Liver (tissue), 8 donors: ENCODE measurements at regions not wholly inside any gene's neighbourhood (a gene's known extent, or its start where the extent isn't known, plus 50 kb on each side); places are given as distances from the start of the nearest gene placed in this dataset.

ENCODE experiments used
- DNase-seq: peaks from one replicate; pipeline ENCODE4 v3.0.0-alpha.2; 2017; ENCODE audit warnings: low spot score
- H3K27ac ChIP-seq, 2 donors: one replicate each; pipeline ENCODE4 v1.7.0; 2013; ENCODE audit warnings: inconsistent platforms in 2 of 2, low read length in 2 of 2, control low read depth in 1 of 2, low read depth in 1 of 2, mild to moderate bottlenecking in 1 of 2
- H3K27me3 ChIP-seq, 4 donors: one replicate each; pipeline versions ENCODE4 v1.6.1 to v1.7.0; 2013; ENCODE audit warnings: low read length in 3 of 4, inconsistent platforms in 1 of 4, mild to moderate bottlenecking in 1 of 4, moderate library complexity in 1 of 4; ENCODE audit not compliant: control insufficient read depth in 4 of 4, insufficient read depth in 4 of 4
- H3K36me3 ChIP-seq, 4 donors: one replicate each; pipeline versions ENCODE4 v1.6.1 to v1.7.0; 2013; ENCODE audit warnings: low read length in 3 of 4, mild to moderate bottlenecking in 3 of 4, low read depth in 1 of 4, moderate library complexity in 1 of 4; ENCODE audit not compliant: control insufficient read depth in 4 of 4, insufficient read depth in 3 of 4
- H3K4me1 ChIP-seq, 4 donors: one replicate each; pipeline versions ENCODE4 v1.6.1 to v1.7.0; 2013; ENCODE audit warnings: low read length in 3 of 4, mild to moderate bottlenecking in 3 of 4, moderate library complexity in 1 of 4; ENCODE audit not compliant: control insufficient read depth in 4 of 4, insufficient read depth in 4 of 4
- H3K4me3 ChIP-seq, 3 donors: one replicate each; pipeline versions ENCODE4 v1.6.1 to v1.7.0; 2013; ENCODE audit warnings: low read length in 3 of 3, control low read depth in 1 of 3, low read depth in 1 of 3, mild to moderate bottlenecking in 1 of 3
- H3K9ac ChIP-seq, 2 donors: one replicate each; pipeline ENCODE4 v1.7.0; 2013; ENCODE audit warnings: low read length in 2 of 2, mild to moderate bottlenecking in 2 of 2, moderate library complexity in 2 of 2, control low read depth in 1 of 2, low read depth in 1 of 2
- H3K9me3 ChIP-seq, 4 donors: one replicate each; pipeline versions ENCODE4 v1.6.1 to v1.7.0; 2013; ENCODE audit warnings: low read length in 3 of 4; ENCODE audit not compliant: control insufficient read depth in 4 of 4
- ATF3 ChIP-seq: IDR thresholded peaks from 2 replicates; pipeline ENCODE4 v1.6.1; 2016; ENCODE audit warnings: antibody characterized with exemption
- CTCF ChIP-seq: fragments of 150-350 bp; IDR thresholded peaks from 2 replicates; pipeline ENCODE4 v1.5.1; 2017; ENCODE audit warnings: improper control_type of control experiment, low read depth, low read length; ENCODE audit not compliant: missing input control
- EGR1 ChIP-seq, 2 donors: IDR thresholded peaks; 2 replicates each; pipeline ENCODE4 v1.6.1; 2016 to 2018; ENCODE audit warnings: antibody characterized with exemption in 2 of 2, low read depth in 2 of 2
- FOXA1 ChIP-seq: IDR thresholded peaks from 2 replicates; pipeline ENCODE4 v1.6.1; 2016; ENCODE audit warnings: antibody characterized with exemption
- FOXA2 ChIP-seq: IDR thresholded peaks from 2 replicates; pipeline ENCODE4 v1.6.1; 2016; ENCODE audit warnings: antibody characterized with exemption
- GABPA ChIP-seq, 2 donors: IDR thresholded peaks in 1 of 2; conservative IDR thresholded peaks in 1 of 2; 2 replicates each; pipeline ENCODE4 v1.6.1; 2016; ENCODE audit warnings: antibody characterized with exemption in 2 of 2, mild to moderate bottlenecking in 1 of 2, moderate library complexity in 1 of 2
- HNF4A ChIP-seq, 2 donors: conservative IDR thresholded peaks; 2 replicates each; pipeline ENCODE4 v1.6.1; 2016; ENCODE audit warnings: antibody characterized with exemption in 2 of 2, mild to moderate bottlenecking in 2 of 2
- HNF4G ChIP-seq: IDR thresholded peaks from 2 replicates; pipeline ENCODE4 v1.6.1; 2016; ENCODE audit warnings: antibody characterized with exemption
- JUND ChIP-seq, 2 donors: IDR thresholded peaks; 2 replicates each; pipeline ENCODE4 v1.6.1; 2016; ENCODE audit warnings: antibody characterized with exemption in 2 of 2
- MAX ChIP-seq: IDR thresholded peaks from 2 replicates; pipeline ENCODE4 v1.6.1; 2016; ENCODE audit warnings: antibody characterized with exemption
- NR2F2 ChIP-seq: IDR thresholded peaks from 2 replicates; pipeline ENCODE4 v1.6.1; 2016; ENCODE audit warnings: antibody characterized with exemption
- RAD21 ChIP-seq, 2 donors: IDR thresholded peaks; 2 replicates each; pipeline ENCODE4 v1.6.1; 2016; ENCODE audit warnings: antibody characterized with exemption in 2 of 2, mild to moderate bottlenecking in 2 of 2
- REST ChIP-seq: IDR thresholded peaks from 2 replicates; pipeline ENCODE4 v1.6.1; 2016; ENCODE audit warnings: antibody characterized with exemption, mild to moderate bottlenecking
- RXRA ChIP-seq, 2 donors: IDR thresholded peaks; 2 replicates each; pipeline ENCODE4 v1.6.1; 2017 to 2018; ENCODE audit warnings: antibody characterized with exemption in 2 of 2, mild to moderate bottlenecking in 1 of 2
- TAF1 ChIP-seq: conservative IDR thresholded peaks from 2 replicates; pipeline ENCODE4 v1.6.1; 2016; ENCODE audit warnings: antibody characterized with exemption, mild to moderate bottlenecking
- YY1 ChIP-seq: IDR thresholded peaks from 2 replicates; pipeline ENCODE4 v1.6.1; 2016; ENCODE audit warnings: antibody characterized with exemption, mild to moderate bottlenecking
- WGBS: extraction: QIAGEN DNeasy Blood & Tissue Kit; methylation state at CpG from one replicate; pipeline ENCODE4 v1.1.7; 2013; 5-methylcytosine and 5-hydroxymethylcytosine counted together
- donor health status: healthy.
- donor health status: healthy.
- donor health status: healthy.
- donor health status: healthy.
- donor health status: healthy.

- no peaks in the 10 kb centered on the region for H3K4me1 ChIP-seq
- no peak overlapping the region for H3K9ac ChIP-seq
- H3K4me3 ChIP-seq, result no peak overlapping the region
- H3K9me3 ChIP-seq, result peaks cover 0 to 9% (median 6%) of the 10 kb centered on the region in 4 donors
- TF ChIP-seq TAF1, result no peak
- TF ChIP-seq HNF4A (conservative IDR thresholded peaks at IDR 0.05), result no peak
- no peak for TF ChIP-seq FOXA1
- no peak for TF ChIP-seq JUND (IDR thresholded peaks at IDR 0.05)
- TF ChIP-seq CTCF, result no peak
- no peak for TF ChIP-seq EGR1 (IDR thresholded peaks at IDR 0.05; ENCODE audit: low read depth in 2 of 2)
- no peak for TF ChIP-seq NR2F2
- no peak for TF ChIP-seq YY1
- TF ChIP-seq MAX, result no peak
- no peak for TF ChIP-seq RXRA (IDR thresholded peaks at IDR 0.05)
- TF ChIP-seq ATF3, result no peak
- TF ChIP-seq HNF4G, result no peak
- no peak for TF ChIP-seq REST
- no peak for TF ChIP-seq GABPA (IDR thresholded peaks at IDR 0.05 in 1 of 2, conservative IDR thresholded peaks at IDR 0.05 in 1 of 2)
- no peak for TF ChIP-seq RAD21 (IDR thresholded peaks at IDR 0.05)
- TF ChIP-seq FOXA2, result no peak
- DNase-seq, result no peak
- no peaks in the 10 kb centered on the region for H3K36me3 ChIP-seq
- no peaks in the 10 kb centered on the region for H3K27me3 ChIP-seq
- 90% methylated on average over 2 of the region's 2 CpGs for WGBS
- H3K27ac ChIP-seq, result no peak overlapping the region
Observed at GRCh38 chr10:78832281-78832680, 236.5 kb upstream of the ZMIZ1 start.

- TF ChIP-seq ATF3, result no peak
- TF ChIP-seq TAF1, result no peak
- no peak for TF ChIP-seq HNF4G
- peaks cover 0 to 2% (median 0%) of the 10 kb centered on the region in 4 donors for H3K9me3 ChIP-seq
- no peaks in the 10 kb centered on the region for H3K4me1 ChIP-seq
- WGBS, result 85% methylated on average over 5 of the region's 5 CpGs
- no peaks in the 10 kb centered on the region for H3K36me3 ChIP-seq
- no peak overlapping the region for H3K9ac ChIP-seq
- no peak for DNase-seq
- no peak overlapping the region for H3K4me3 ChIP-seq
- H3K27ac ChIP-seq, result no peak overlapping the region
- H3K27me3 ChIP-seq, result no peaks in the 10 kb centered on the region
Observed at GRCh38 chr10:78838141-78838657, 230.6 kb upstream of the ZMIZ1 start.
